RWPE2 (cell line): ENCODE measurements at regions not wholly inside any gene's neighbourhood (a gene's known extent, or its start where the extent isn't known, plus 50 kb on each side); places are given as distances from the start of the nearest gene placed in this dataset.
A peak's percentile ranks its signal among the peaks of the same experiment; 100 is the strongest.

ENCODE experiments used
- ATAC-seq: fragments of 200-7000 bp; cut with Tn5 transposase; 3 replicates; pipeline ENCODE4 v1.9.1; 2021; ENCODE audit warnings: low read depth
- DNase-seq: peaks from one replicate; pipeline ENCODE4 v3.0.0-alpha.2; 2020; ENCODE audit warnings: low spot score
- H3K27ac ChIP-seq: fragments of 450-650 bp; 2 replicates; pipeline ENCODE4 v1.5.1; 2017; ENCODE audit warnings: mild to moderate bottlenecking; ENCODE audit not compliant: poor library complexity, severe bottlenecking
- H3K27me3 ChIP-seq: fragments of 250-450 bp; sonication (Bioruptor Pico); 2 replicates; pipeline ENCODE4 v1.5.1; 2021; ENCODE audit warnings: mild to moderate bottlenecking, moderate library complexity; ENCODE audit not compliant: insufficient read depth, poor library complexity, severe bottlenecking
- H3K36me3 ChIP-seq: fragments of 250-450 bp; sonication (Bioruptor Pico); 2 replicates; pipeline ENCODE4 v1.5.1; 2020; ENCODE audit warnings: low read depth, mild to moderate bottlenecking, moderate library complexity
- H3K4me1 ChIP-seq: fragments of 250-450 bp; sonication (Bioruptor Pico); 2 replicates; pipeline ENCODE4 v1.5.1; 2021; ENCODE audit warnings: mild to moderate bottlenecking, moderate library complexity; ENCODE audit not compliant: insufficient read depth, poor library complexity, severe bottlenecking
- H3K4me3 ChIP-seq: fragments of 250-450 bp; sonication (Bioruptor Pico); 2 replicates; pipeline ENCODE4 v1.5.1; 2021; ENCODE audit warnings: mild to moderate bottlenecking, moderate library complexity; ENCODE audit not compliant: severe bottlenecking
- H3K9me3 ChIP-seq: fragments of 250-450 bp; sonication (Bioruptor Pico); 2 replicates; pipeline ENCODE4 v1.5.1; 2021; ENCODE audit warnings: mild to moderate bottlenecking, moderate library complexity; ENCODE audit not compliant: severe bottlenecking
- CTCF ChIP-seq: fragments of 450-650 bp; IDR thresholded peaks from one replicate; pipeline ENCODE4 v1.5.1; 2017; ENCODE audit warnings: mild to moderate bottlenecking, moderate library complexity; ENCODE audit not compliant: poor library complexity, severe bottlenecking

DNA sequence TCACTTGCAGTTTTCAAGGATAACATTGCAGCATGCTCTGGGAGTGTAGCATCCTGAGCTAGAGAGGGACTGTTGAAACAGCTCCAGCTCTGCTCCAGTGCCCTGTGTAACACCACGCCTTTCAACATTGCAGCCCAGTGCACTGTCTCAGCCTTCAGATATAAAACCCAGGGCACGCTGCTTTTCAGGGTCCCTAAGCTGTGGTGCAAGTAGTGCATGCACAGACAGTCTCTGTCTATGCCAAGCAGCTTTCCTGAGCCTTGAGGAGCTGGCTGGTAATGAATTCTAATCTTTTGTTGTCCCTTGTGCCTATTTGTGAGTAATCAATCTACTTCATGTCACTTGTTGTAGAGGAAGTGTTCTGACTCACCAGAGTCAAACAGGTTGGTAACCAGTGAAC lies 897.0 kb downstream of the ARAP2 start:
- ATAC-seq = no peak
- no peak for TF ChIP-seq CTCF
- H3K4me3 ChIP-seq = no peak overlapping the region
- no peak overlapping the region for H3K27ac ChIP-seq
- H3K36me3 ChIP-seq = no peaks in the 10 kb centered on the region
- no peak for DNase-seq
- no peaks in the 10 kb centered on the region for H3K27me3 ChIP-seq
- no peaks in the 10 kb centered on the region for H3K4me1 ChIP-seq
- H3K9me3 ChIP-seq = no peaks in the 10 kb centered on the region

- no peak for TF ChIP-seq CTCF
- H3K27ac ChIP-seq = no peak overlapping the region
- no peak overlapping the region for H3K4me3 ChIP-seq
Measured at GRCh38 chr4:35358001-35358584, 886.2 kb downstream of the ARAP2 start.

DNA sequence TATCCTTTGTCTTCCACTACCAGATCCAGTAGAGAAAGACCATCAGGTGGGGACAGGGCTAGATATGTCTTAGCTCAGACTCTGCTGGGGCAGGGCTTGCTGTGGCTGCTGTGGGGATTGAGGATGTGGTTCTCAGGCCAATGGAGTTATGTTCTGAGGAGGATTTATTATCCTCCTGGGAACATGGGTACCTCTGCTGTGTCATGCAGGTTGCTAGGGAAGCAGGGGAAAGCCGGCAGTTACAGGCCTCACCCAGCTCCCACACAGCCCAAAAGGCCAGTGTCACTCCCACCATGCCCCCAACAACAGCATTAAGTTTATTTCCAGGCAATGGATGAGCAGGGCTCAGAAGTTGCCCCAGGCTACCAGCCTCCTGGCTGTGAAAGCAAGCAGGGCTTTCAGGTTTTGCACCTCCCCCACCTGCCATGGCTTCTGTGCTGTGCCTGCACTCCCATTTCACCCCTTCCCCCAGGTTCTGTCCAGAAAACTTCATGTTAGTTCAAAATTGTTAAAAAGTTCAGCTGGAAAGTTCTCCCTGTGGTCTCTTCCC lies 879.9 kb downstream of the ARAP2 start:
- ATAC-seq = no peak
- Histone ChIP-seq H3K27ac (no peak overlapping the region), H3K4me1 (no peaks in the 10 kb centered on the region), H3K4me3 (no peak overlapping the region), H3K27me3 (no peaks in the 10 kb centered on the region), H3K36me3 (no peaks in the 10 kb centered on the region), H3K9me3 (no peaks in the 10 kb centered on the region)
- no peak for DNase-seq
- TF ChIP-seq CTCF = no peak

More at GRCh38 chr4:35358001-35358584, 886.2 kb downstream of the ARAP2 start:
- DNase-seq (no peak), ATAC-seq (peak; percentile 63; the same call in 2 of the 3 replicates)
- Histone ChIP-seq H3K4me1 (no peaks in the 10 kb centered on the region), H3K36me3 (no peaks in the 10 kb centered on the region), H3K27me3 (no peaks in the 10 kb centered on the region), H3K9me3 (no peaks in the 10 kb centered on the region)

- no peak for TF ChIP-seq CTCF
- ATAC-seq (no peak), DNase-seq (no peak)
- H3K27me3 ChIP-seq = no peaks in the 10 kb centered on the region
- H3K36me3 ChIP-seq = no peaks in the 10 kb centered on the region
- no peak overlapping the region for H3K4me3 ChIP-seq
- H3K4me1 ChIP-seq = no peaks in the 10 kb centered on the region
- H3K9me3 ChIP-seq = no peaks in the 10 kb centered on the region
- H3K27ac ChIP-seq = no peak overlapping the region
Measured at GRCh38 chr4:35365186-35365585, 879.1 kb downstream of the ARAP2 start.

DNA sequence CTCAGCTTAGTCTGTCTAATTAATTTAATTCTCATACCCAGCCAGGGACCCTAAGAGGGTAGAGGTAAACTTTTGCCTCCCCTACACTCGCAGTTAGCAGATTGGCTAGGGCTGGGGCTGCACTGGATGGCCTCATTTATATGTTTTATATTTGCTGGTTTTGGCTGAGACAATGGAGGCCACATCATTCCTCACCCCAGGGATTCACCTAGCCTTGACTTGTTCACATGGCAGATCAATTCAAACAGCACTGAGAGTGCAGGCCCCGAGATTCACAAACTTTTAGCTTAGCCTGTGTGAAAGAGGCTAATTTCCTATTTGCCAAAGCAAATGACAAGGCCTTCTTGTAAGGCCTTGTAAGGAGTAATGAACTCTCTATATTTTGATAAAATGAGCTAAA lies 844.4 kb downstream of the ARAP2 start:
- no peak for TF ChIP-seq CTCF
- no peak for DNase-seq
- no peak overlapping the region for H3K27ac ChIP-seq
- no peak for ATAC-seq
- no peaks in the 10 kb centered on the region for H3K36me3 ChIP-seq
- H3K27me3 ChIP-seq = no peaks in the 10 kb centered on the region
- no peaks in the 10 kb centered on the region for H3K9me3 ChIP-seq
- H3K4me3 ChIP-seq = no peak overlapping the region
- no peaks in the 10 kb centered on the region for H3K4me1 ChIP-seq
